ENCODE measurements at regions not wholly inside any gene's neighbourhood (a gene's known extent, or its start where the extent isn't known, plus 50 kb on each side); places are given as distances from the start of the nearest gene placed in this dataset.
"Not testable (repeated sequence)": the region's sequence is repeated elsewhere in the genome, so short reads cannot be mapped to it uniquely, and the experiment has no call there.

DNA sequence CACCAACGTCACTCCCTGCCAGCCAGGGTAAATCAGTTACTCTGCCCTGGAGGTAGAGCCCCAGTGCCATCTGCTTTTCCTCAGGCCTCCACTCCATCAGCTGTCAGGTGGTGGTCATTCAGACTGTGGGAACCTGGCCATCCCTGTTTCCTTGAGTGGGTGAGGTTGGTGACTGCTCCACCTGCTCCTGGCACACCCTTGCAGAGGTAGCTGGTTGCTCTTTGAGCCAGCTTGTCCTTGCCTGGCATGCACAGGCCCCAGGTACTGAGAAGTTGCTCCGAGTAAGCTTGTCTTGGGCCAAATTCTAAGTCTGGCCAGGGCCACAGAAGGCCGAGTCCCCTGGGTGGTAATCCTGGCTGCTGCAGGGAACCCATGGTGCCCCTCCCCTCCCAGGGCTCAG lies 248.3 kb downstream of the CWH43 start:
- H3K4me1 ChIP-seq; H3K4me3 ChIP-seq; DNase-seq (ENCODE audit: low read depth in 1 of 2, low spot score in 1 of 2); ATAC-seq; H3K9me3 ChIP-seq; CTCF ChIA-PET; H3K4me2 ChIP-seq; H3K27ac ChIP-seq; FAIRE-seq; POLR2A ChIA-PET: not testable (repeated sequence)
- 33% methylated on average over 3 of the region's 3 CpGs for WGBS (ENCODE audit: missing lambda C conversion rate)

DNA sequence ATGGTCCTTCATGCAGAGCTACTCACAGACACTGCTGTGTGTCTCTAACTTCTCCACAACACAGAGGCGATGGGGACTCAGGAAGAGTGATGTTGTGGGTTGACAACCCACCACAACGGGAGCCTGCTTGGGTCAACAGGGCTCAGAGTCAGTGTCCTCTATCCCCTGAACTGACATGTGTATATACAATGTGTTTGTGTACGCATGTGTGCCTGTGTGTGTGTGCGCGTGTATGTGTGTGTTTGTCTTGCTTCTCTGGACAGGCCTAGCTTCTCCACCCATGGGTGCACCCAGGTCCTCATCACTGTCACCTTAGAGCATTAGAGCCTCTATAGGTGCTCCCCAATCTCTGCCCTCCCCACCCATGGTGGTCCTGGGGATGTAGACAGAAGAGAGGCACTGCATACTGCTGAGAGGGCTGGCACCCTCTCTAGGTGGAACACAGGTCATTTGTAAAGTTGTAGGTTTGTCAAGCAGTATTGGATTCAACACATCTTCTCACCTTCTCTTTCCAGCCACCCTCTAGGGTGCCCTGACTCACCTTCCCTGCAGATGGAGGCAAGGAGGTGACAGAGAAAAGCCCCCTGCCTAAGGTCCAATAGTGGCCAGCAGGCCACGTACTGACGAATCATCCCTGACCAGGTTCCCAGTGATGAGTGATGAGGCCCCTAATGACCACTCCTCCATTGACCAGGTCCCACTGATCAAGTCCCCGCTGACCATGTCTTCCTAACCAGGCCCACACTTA lies 249.5 kb downstream of the CWH43 start:
- H3K4me2 ChIP-seq; CTCF ChIA-PET; H3K27ac ChIP-seq; H3K4me3 ChIP-seq; DNase-seq (ENCODE audit: low read depth in 1 of 2, low spot score in 1 of 2); FAIRE-seq; H3K4me1 ChIP-seq; ATAC-seq; H3K9me3 ChIP-seq; POLR2A ChIA-PET: not testable (repeated sequence)
- WGBS (ENCODE audit: missing lambda C conversion rate), result 42% methylated on average over 5 of the region's 8 CpGs

DNA sequence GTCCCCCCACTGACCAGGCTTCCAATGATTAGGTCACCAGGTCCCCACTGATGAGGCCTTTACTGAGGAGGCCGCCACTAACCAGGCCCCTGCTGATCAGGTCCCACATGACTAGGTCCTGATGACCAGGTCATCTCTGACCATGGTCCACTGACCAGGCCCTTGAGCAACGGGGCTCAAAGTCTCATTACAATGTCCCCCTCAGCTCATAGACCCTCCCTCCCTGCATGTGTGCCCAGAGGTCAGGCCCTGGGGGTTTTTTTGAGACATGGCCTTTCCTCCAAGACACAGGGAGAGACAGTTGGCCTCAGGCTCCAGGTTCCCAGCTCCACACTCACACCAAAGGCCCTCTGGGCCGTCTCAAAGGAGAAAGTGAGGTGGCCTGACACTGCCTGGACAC lies 250.4 kb downstream of the CWH43 start:
- FAIRE-seq; H3K9me3 ChIP-seq; H3K4me1 ChIP-seq; H3K27ac ChIP-seq; POLR2A ChIA-PET; CTCF ChIA-PET; ATAC-seq; H3K4me2 ChIP-seq; DNase-seq (ENCODE audit: low read depth in 1 of 2, low spot score in 1 of 2); H3K4me3 ChIP-seq: not testable (repeated sequence)
- WGBS (ENCODE audit: missing lambda C conversion rate), result 0% methylated on average over 2 of the region's 3 CpGs

DNA sequence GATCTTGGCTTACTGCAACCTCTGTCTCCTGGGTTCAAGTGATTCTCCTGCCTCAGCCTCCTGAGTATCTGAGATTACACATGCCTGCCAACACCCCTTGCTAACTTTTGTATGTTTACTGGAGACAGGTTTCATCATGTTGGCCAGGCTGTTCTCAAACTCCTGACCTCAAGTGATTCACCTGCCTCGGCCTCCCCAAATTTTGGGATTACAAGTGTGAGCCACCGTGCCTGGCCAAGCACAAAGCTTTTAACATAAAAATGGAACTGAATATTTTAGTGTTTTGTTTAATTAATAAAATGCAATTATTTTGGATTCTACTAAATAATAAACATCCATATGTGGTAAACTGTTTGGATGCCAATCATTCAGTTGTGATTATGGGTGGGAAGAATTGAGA lies 255.2 kb downstream of the CWH43 start:
- H3K4me1 ChIP-seq; POLR2A ChIA-PET; H3K4me3 ChIP-seq; FAIRE-seq; ATAC-seq; H3K27ac ChIP-seq; H3K4me2 ChIP-seq; DNase-seq (ENCODE audit: low read depth in 1 of 2, low spot score in 1 of 2); H3K9me3 ChIP-seq; CTCF ChIA-PET: not testable (repeated sequence)
- WGBS (ENCODE audit: missing lambda C conversion rate), result 3% methylated on average over 2 of the region's 2 CpGs

DNA sequence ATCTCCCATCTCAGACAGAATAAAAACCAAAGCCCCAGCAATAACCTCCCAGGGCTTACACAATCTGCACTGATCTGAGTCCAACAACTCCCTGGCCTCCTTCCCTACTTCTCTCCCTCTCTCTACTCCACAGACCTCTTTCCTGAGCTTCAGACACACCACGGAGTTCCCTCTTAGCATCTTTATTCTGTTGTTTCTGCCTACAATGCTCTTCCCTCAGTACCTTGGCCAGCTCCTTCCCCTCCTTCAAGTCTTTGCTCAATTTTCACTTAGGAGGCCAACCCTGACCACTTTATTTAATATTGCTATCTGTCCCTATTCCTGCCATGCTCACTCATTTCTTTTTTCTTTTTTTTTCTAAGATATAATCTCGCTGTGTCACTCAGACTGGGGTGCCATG lies 276.7 kb downstream of the CWH43 start:
- H3K9me3 ChIP-seq; FAIRE-seq; DNase-seq (ENCODE audit: low read depth in 1 of 2, low spot score in 1 of 2); H3K27ac ChIP-seq; CTCF ChIA-PET; ATAC-seq; H3K4me3 ChIP-seq; POLR2A ChIA-PET; H3K4me1 ChIP-seq; H3K4me2 ChIP-seq: not testable (repeated sequence)
- TF ChIP-seq, protein P1, sequence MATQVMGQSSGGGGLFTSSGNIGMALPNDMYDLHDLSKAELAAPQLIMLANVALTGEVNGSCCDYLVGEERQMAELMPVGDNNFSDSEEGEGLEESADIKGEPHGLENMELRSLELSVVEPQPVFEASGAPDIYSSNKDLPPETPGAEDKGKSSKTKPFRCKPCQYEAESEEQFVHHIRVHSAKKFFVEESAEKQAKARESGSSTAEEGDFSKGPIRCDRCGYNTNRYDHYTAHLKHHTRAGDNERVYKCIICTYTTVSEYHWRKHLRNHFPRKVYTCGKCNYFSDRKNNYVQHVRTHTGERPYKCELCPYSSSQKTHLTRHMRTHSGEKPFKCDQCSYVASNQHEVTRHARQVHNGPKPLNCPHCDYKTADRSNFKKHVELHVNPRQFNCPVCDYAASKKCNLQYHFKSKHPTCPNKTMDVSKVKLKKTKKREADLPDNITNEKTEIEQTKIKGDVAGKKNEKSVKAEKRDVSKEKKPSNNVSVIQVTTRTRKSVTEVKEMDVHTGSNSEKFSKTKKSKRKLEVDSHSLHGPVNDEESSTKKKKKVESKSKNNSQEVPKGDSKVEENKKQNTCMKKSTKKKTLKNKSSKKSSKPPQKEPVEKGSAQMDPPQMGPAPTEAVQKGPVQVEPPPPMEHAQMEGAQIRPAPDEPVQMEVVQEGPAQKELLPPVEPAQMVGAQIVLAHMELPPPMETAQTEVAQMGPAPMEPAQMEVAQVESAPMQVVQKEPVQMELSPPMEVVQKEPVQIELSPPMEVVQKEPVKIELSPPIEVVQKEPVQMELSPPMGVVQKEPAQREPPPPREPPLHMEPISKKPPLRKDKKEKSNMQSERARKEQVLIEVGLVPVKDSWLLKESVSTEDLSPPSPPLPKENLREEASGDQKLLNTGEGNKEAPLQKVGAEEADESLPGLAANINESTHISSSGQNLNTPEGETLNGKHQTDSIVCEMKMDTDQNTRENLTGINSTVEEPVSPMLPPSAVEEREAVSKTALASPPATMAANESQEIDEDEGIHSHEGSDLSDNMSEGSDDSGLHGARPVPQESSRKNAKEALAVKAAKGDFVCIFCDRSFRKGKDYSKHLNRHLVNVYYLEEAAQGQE (IDR thresholded peaks at IDR 0.05), result peak; percentile 27; the same call in 1 of the 2 replicates
- WGBS (ENCODE audit: missing lambda C conversion rate), result 3% methylated on average over 2 of the region's 2 CpGs

DNA sequence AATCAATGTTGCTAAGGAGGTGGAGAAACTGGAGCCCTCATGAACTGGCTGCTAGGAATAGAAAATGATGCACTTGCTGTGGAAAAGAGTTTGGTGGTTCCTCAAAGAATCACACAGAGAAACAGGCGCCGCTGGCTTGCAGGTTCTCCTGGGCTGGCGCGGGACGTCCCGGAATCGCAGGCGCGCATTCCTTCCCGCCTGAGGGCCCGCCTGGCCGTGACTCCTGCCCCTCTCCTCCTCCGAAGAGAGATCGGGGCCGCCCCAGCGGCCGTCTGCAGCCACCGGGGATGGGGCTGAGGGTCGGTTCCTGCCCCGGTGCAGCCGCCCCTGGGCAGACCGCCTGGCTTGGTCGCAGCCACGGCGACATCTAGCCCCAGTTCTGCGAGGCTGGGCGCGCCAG lies 284.4 kb downstream of the CWH43 start:
- POLR2A ChIA-PET; H3K27ac ChIP-seq; H3K9me3 ChIP-seq; H3K4me3 ChIP-seq; H3K4me1 ChIP-seq; H3K4me2 ChIP-seq; DNase-seq (ENCODE audit: low read depth in 1 of 2, low spot score in 1 of 2); ATAC-seq; FAIRE-seq; CTCF ChIA-PET: not testable (repeated sequence)
- WGBS (ENCODE audit: missing lambda C conversion rate), result 80% methylated on average over 11 of the region's 28 CpGs

DNA sequence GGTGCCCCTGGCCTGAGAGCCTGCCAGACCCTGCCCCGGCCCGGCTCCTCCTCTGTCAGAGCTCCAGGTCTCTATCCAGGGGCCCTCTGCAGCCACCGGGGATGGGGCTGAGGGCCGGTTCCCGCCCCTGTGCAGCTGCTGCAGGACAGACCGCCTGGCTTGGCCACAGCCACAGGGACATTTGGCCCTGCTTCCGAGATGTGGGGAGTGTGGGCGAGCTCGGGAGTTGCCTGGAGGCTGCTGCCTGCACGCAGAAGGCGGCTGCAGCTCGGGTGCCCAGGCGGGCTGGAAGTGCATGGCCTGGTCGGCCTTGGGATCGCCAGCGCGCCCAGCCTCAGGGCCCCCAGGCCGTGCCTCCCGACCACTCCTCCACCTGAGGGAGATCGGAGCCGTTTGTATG lies 284.8 kb downstream of the CWH43 start:
- ATAC-seq; H3K27ac ChIP-seq; FAIRE-seq; H3K4me1 ChIP-seq; DNase-seq (ENCODE audit: low read depth in 1 of 2, low spot score in 1 of 2); H3K4me2 ChIP-seq; H3K9me3 ChIP-seq; CTCF ChIA-PET; H3K4me3 ChIP-seq; POLR2A ChIA-PET: not testable (repeated sequence)
- WGBS (ENCODE audit: missing lambda C conversion rate), result 38% methylated on average over 10 of the region's 21 CpGs

DNA sequence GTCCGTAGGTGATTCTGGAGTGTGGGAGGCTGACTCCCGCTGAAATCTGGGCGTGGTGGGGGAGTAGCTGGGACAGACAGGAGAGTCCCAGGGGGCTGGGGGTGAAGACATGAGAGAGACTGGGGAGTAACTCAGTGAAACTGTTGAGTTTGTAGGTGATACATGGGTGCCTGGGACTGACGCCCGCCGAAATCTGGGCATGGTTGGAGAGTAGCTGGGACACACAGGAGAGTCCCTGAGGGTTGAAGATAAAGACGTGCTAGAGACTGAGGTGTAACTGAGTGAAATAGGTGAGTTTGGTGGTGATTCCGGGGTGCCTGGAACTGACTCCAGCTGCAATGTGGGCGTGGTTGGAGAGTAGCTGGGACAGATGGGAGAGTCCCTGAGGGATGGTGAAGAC lies 299.8 kb downstream of the CWH43 start:
- H3K4me1 ChIP-seq; CTCF ChIA-PET; H3K4me3 ChIP-seq; FAIRE-seq; DNase-seq (ENCODE audit: low read depth in 1 of 2, low spot score in 1 of 2); POLR2A ChIA-PET; H3K9me3 ChIP-seq; ATAC-seq; H3K4me2 ChIP-seq; H3K27ac ChIP-seq: not testable (repeated sequence)
- no CpG with 5 or more reads among the region's 9 CpGs for WGBS (ENCODE audit: missing lambda C conversion rate)

DNA sequence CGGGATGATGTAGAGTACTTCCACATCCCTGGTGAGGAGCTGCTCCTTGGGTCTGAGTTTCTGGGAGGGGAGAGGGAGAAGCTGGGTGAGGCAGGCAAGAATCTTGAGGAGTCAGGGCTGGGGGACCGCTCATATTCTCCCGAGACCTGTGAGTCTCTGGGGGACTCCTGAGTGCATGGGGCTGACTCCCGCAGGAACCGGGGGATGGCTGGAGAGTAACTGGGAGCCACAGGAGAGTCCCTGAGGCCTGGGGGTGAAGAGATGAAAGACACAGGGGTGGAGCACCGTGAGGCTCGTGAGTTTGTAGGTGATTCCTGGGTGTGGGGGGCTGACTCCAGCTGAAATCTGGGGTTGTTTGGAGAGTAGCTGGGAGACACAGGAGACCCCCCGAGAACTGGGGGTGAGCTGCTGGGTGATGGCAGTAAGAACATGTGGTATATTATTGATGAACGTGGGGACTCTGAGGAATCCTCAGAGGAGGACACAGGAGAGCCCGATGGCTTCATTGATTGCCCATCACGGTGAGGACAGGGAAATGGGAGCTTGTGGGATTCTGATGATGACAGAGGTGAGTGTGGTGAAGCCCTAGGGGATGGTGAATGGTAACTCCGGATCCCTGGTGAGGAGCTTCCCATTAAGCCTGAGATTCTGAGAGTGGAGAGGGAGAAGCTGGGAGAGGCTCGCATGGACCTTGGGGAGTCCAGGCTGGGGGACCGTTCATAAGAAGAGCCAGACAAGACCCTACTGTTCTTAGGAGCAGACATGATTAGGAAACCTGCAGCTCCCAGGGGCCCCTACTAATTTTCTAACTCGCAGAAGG lies 301.1 kb downstream of the CWH43 start:
- H3K9me3 ChIP-seq; DNase-seq (ENCODE audit: low read depth in 1 of 2, low spot score in 1 of 2); POLR2A ChIA-PET; H3K4me1 ChIP-seq; H3K4me3 ChIP-seq; H3K27ac ChIP-seq; ATAC-seq; H3K4me2 ChIP-seq; CTCF ChIA-PET; FAIRE-seq: not testable (repeated sequence)
- 0% methylated on average over 6 of the region's 15 CpGs for WGBS (ENCODE audit: missing lambda C conversion rate)

DNA sequence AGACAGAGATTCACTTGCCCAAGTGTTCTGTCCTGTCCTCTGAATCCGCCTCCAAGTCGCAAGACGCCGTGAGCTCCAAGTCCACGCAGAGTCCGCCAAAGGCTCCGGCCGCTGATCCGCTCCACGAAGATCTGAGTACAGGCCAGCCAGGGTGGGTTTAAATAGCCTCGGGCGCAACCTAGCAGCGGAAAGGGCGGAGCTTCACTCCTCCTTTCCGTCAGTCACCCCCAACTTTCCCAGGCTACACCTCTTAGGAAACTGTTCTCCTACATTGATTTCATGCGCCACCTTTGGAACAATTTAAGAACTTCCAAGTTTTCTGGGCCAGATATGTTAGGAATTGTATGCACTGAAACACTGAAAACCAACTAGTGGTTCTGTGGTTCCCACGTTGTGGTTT lies 301.8 kb downstream of the CWH43 start:
- CTCF ChIA-PET; POLR2A ChIA-PET; DNase-seq (ENCODE audit: low read depth in 1 of 2, low spot score in 1 of 2); ATAC-seq; H3K4me1 ChIP-seq; H3K27ac ChIP-seq; FAIRE-seq; H3K4me2 ChIP-seq; H3K4me3 ChIP-seq; H3K9me3 ChIP-seq: not testable (repeated sequence)
- WGBS (ENCODE audit: missing lambda C conversion rate), result 19% methylated on average over 10 of the region's 17 CpGs

Data from A549 (cell line).